H1 (cell line): ENCODE measurements at regions not wholly inside any gene's neighbourhood (a gene's known extent, or its start where the extent isn't known, plus 50 kb on each side); places are given as distances from the start of the nearest gene placed in this dataset.

Experiments used
- CTCF ChIA-PET: fragments of 300-600 bp; sonication (Branson Sonifier 250); formaldehyde crosslinking; loops from one replicate; lab custom pipeline; 2021; ENCODE audit not compliant: partially characterized antibody; lab: Charles Lee
- POLR2A ChIA-PET: fragments of 300-600 bp; sonication (Branson Sonifier 250); formaldehyde crosslinking; loops from one replicate; lab custom pipeline; 2021; ENCODE audit warnings: inconsistent platforms; ENCODE audit not compliant: partially characterized antibody; lab: Charles Lee
- DNase-seq, 2 experiments: peaks; one replicate each; pipeline versions ENCODE4 v3.0.0 to v3.0.0-alpha.2; 2010 to 2022; ENCODE audit warnings: low spot score in 2 of 2, low read depth in 1 of 2, mixed read lengths in 1 of 2
- FAIRE-seq: peaks from 2 replicates; lab custom pipeline; 2011; peaks lifted over from hg19 to GRCh38; lab: Jason Lieb, UNC
- H2AFZ ChIP-seq: 2 replicates; pipeline ENCODE4 v1.8.1; 2012; ENCODE audit warnings: low read length, inconsistent platforms
- H2AK5ac ChIP-seq: 2 replicates; pipeline ENCODE4 v1.6.1; 2013; ENCODE audit warnings: low read depth, low read length
- H2BK120ac ChIP-seq: replicated peaks from 2 replicates; pipeline ENCODE3; 2013; ENCODE audit warnings: low read depth, low read length, inconsistent platforms
- H2BK12ac ChIP-seq: 2 replicates; pipeline ENCODE4 v1.6.1; 2013; ENCODE audit warnings: low read depth, low read length
- H2BK15ac ChIP-seq: 2 replicates; pipeline ENCODE4 v1.6.1; 2013; ENCODE audit warnings: low read length
- H2BK20ac ChIP-seq: 2 replicates; pipeline ENCODE4 v1.6.1; 2013; ENCODE audit warnings: low read length
- H2BK5ac ChIP-seq: 2 replicates; pipeline ENCODE4 v1.6.1; 2013; ENCODE audit warnings: low read depth, low read length
- H3K14ac ChIP-seq: 2 replicates; pipeline ENCODE4 v1.6.1; 2013; ENCODE audit warnings: inconsistent platforms; ENCODE audit not compliant: insufficient read length
- H3K18ac ChIP-seq: 2 replicates; pipeline ENCODE4 v1.6.1; 2013; ENCODE audit warnings: low read length; ENCODE audit errors: extremely low read depth
- H3K23ac ChIP-seq: 2 replicates; pipeline ENCODE4 v1.6.1; 2013; ENCODE audit warnings: inconsistent platforms; ENCODE audit not compliant: insufficient read length
- H3K23me2 ChIP-seq: 2 replicates; pipeline ENCODE4 v1.6.1; 2013; ENCODE audit warnings: low read depth, low read length
- H3K27ac ChIP-seq: 2 replicates; pipeline ENCODE4 v1.6.1; 2011; ENCODE audit warnings: low read depth, low read length, inconsistent platforms
- H3K27me3 ChIP-seq, 4 experiments: replicated peaks in 1 of 4; 1 replicate in 1 of 4; 2 replicates in 3 of 4; pipeline versions ENCODE4 v1.6.1 to v1.8.1; 2011 to 2013; ENCODE audit warnings: low read length in 3 of 4, mild to moderate bottlenecking in 3 of 4, inconsistent platforms in 2 of 4, mixed read lengths in 2 of 4, moderate library complexity in 1 of 4; ENCODE audit not compliant: control insufficient read depth in 3 of 4, insufficient read depth in 3 of 4; ENCODE audit errors: extremely low read depth in 1 of 4
- H3K36me3 ChIP-seq, 4 experiments: 2 replicates each; pipeline versions ENCODE4 v1.6.1 to v1.8.1; 2011 to 2013; ENCODE audit warnings: mild to moderate bottlenecking in 4 of 4, low read length in 3 of 4, moderate library complexity in 2 of 4, control low read depth in 1 of 4, inconsistent platforms in 1 of 4; ENCODE audit not compliant: insufficient read depth in 4 of 4, control insufficient read depth in 2 of 4
- H3K4ac ChIP-seq: replicated peaks from 2 replicates; pipeline ENCODE3; 2013; ENCODE audit warnings: low read length, low read depth, mixed read lengths, inconsistent platforms; ENCODE audit not compliant: insufficient read length
- H3K4me1 ChIP-seq, 4 experiments: replicated peaks in 1 of 4; 1 replicate in 1 of 4; 2 replicates in 3 of 4; pipeline versions ENCODE4 v1.6.1 to v1.8.1; 2011 to 2013; ENCODE audit warnings: low read length in 3 of 4, inconsistent platforms in 2 of 4, mixed read lengths in 1 of 4; ENCODE audit not compliant: insufficient read depth in 4 of 4, control insufficient read depth in 3 of 4
- H3K4me2 ChIP-seq, 2 experiments: 2 replicates each; pipeline versions ENCODE4 v1.6.1 to v1.8.1; 2011 to 2013; ENCODE audit warnings: low read depth in 2 of 2, low read length in 2 of 2, control low read depth in 1 of 2, inconsistent platforms in 1 of 2, mild to moderate bottlenecking in 1 of 2; ENCODE audit not compliant: insufficient read depth in 1 of 2
- H3K4me3 ChIP-seq, 4 experiments: fragments of 200-600, 300-600 bp in 1 of 4; sonication (generic), shearing (Covaris generic), sonication (Bioruptor Twin) in 1 of 4; 2 replicates each; pipeline versions ENCODE4 v1.5.1 to v1.8.1; 2011 to 2016; ENCODE audit warnings: low read length in 4 of 4, low read depth in 3 of 4, control low read depth in 2 of 4, inconsistent platforms in 2 of 4, mild to moderate bottlenecking in 2 of 4, mixed read lengths in 1 of 4, moderate library complexity in 1 of 4; ENCODE audit not compliant: insufficient read depth in 2 of 4; ENCODE audit errors: extremely low read depth in 1 of 4
- H3K56ac ChIP-seq: replicated peaks from 2 replicates; pipeline ENCODE3; 2013; ENCODE audit warnings: low read depth, mild to moderate bottlenecking, mixed read lengths, low read length, inconsistent platforms; ENCODE audit not compliant: insufficient read length
- H3K79me1 ChIP-seq: 2 replicates; pipeline ENCODE4 v1.6.1; 2013; ENCODE audit warnings: low read depth, low read length, control low read depth
- H3K79me2 ChIP-seq, 2 experiments: 2 replicates each; pipeline versions ENCODE4 v1.6.1 to v1.8.1; 2012 to 2013; ENCODE audit warnings: low read length in 2 of 2, mild to moderate bottlenecking in 2 of 2, inconsistent platforms in 1 of 2; ENCODE audit not compliant: insufficient read depth in 2 of 2, control insufficient read depth in 1 of 2
- H3K9ac ChIP-seq, 4 experiments: replicated peaks in 1 of 4; 1 replicate in 1 of 4; 2 replicates in 3 of 4; pipeline versions ENCODE4 v1.6.1 to v1.8.1; 2011 to 2013; ENCODE audit warnings: low read depth in 3 of 4, low read length in 3 of 4, control low read depth in 2 of 4, mild to moderate bottlenecking in 2 of 4, moderate library complexity in 2 of 4, inconsistent platforms in 1 of 4; ENCODE audit errors: extremely low read depth in 1 of 4
- H3K9me3 ChIP-seq, 2 experiments: 2 replicates each; pipeline versions ENCODE4 v1.6.1 to v1.8.1; 2012 to 2013; ENCODE audit warnings: mild to moderate bottlenecking in 2 of 2, moderate library complexity in 2 of 2, control low read depth in 1 of 2, inconsistent platforms in 1 of 2, low read depth in 1 of 2, low read length in 1 of 2, mixed read lengths in 1 of 2; ENCODE audit not compliant: insufficient read depth in 2 of 2
- H4K20me1 ChIP-seq, 2 experiments: replicated peaks in 1 of 2; 2 replicates each; pipeline versions ENCODE3 to v1.8.1; 2011 to 2013; ENCODE audit warnings: inconsistent platforms in 2 of 2, low read length in 2 of 2, mild to moderate bottlenecking in 1 of 2; ENCODE audit not compliant: insufficient read depth in 2 of 2, control insufficient read depth in 1 of 2
- H4K5ac ChIP-seq: 2 replicates; pipeline ENCODE4 v1.6.1; 2013; ENCODE audit warnings: low read length, low read depth, mixed read lengths, inconsistent platforms; ENCODE audit not compliant: insufficient read length
- H4K8ac ChIP-seq: 2 replicates; pipeline ENCODE4 v1.8.0; 2013; ENCODE audit warnings: mild to moderate bottlenecking, moderate library complexity, low read length, inconsistent platforms; ENCODE audit not compliant: insufficient read depth; ENCODE audit errors: extremely low read depth
- H4K91ac ChIP-seq: replicated peaks from 2 replicates; pipeline ENCODE3; 2013; ENCODE audit warnings: low read length, mixed read lengths, inconsistent platforms; ENCODE audit not compliant: insufficient read length
- ATF3 ChIP-seq: IDR thresholded peaks from 2 replicates; pipeline ENCODE4 v1.6.1; 2011; ENCODE audit warnings: low read depth, mild to moderate bottlenecking, low read length; ENCODE audit not compliant: insufficient read depth
- CBX8 ChIP-seq: fragments of 300-800, 300-1000 bp; sonication (generic); IDR thresholded peaks from 2 replicates; pipeline ENCODE4 v1.7.1; 2016; ENCODE audit warnings: low read depth, low read length, borderline replicate concordance
- HDAC2 ChIP-seq, 2 experiments: fragments of 300-600 bp in 1 of 2; sonication (generic) in 1 of 2; IDR thresholded peaks; 2 replicates each; pipeline ENCODE4 v1.6.1; 2011 to 2012; ENCODE audit warnings: low read depth in 2 of 2, low read length in 2 of 2, mild to moderate bottlenecking in 2 of 2, moderate library complexity in 2 of 2, borderline replicate concordance in 1 of 2, inconsistent platforms in 1 of 2
- KDM1A ChIP-seq: fragments of 200-600, 300-600 bp; sonication (generic); IDR thresholded peaks from 2 replicates; pipeline ENCODE4 v1.7.1; 2016; ENCODE audit warnings: mild to moderate bottlenecking, low read length, borderline replicate concordance
- PHF8 ChIP-seq: fragments of 200-600 bp; sonication (generic); conservative IDR thresholded peaks from 2 replicates; pipeline ENCODE4 v1.7.1; 2012; ENCODE audit warnings: low read depth, mild to moderate bottlenecking, inconsistent platforms, low read length, moderate library complexity
- RFX5 ChIP-seq: IDR thresholded peaks from 2 replicates; pipeline ENCODE4 v1.6.1; 2011; ENCODE audit warnings: low read depth, low read length, improper control_type of control experiment, borderline replicate concordance
- RXRA ChIP-seq: IDR thresholded peaks from 2 replicates; pipeline ENCODE4 v1.6.1; 2011; ENCODE audit warnings: low read depth, mild to moderate bottlenecking, low read length, moderate library complexity; ENCODE audit not compliant: insufficient read depth
- SIN3A ChIP-seq, 2 experiments: IDR thresholded peaks in 1 of 2; conservative IDR thresholded peaks in 1 of 2; 2 replicates each; pipeline ENCODE4 v1.6.1; 2011 to 2012; ENCODE audit warnings: low read length in 2 of 2, improper control_type of control experiment in 1 of 2, low read depth in 1 of 2, mild to moderate bottlenecking in 1 of 2
- ZNF274 ChIP-seq: IDR thresholded peaks from 2 replicates; pipeline ENCODE4 v1.7.0; 2012; ENCODE audit warnings: low read length, borderline replicate concordance; ENCODE audit errors: extremely low read depth
- WGBS, 2 experiments: shearing (Covaris generic) in 1 of 2; methylation state at CpG; one replicate each; pipeline versions ENCODE4 v1.1.6 to v1.1.7; 2013 to 2015; ENCODE audit warnings: low lambda C conversion rate in 2 of 2, mixed read lengths in 2 of 2, inconsistent platforms in 1 of 2, low coverage in 1 of 2, missing lambda C conversion rate in 1 of 2; ENCODE audit not compliant: insufficient replicate concordance in 2 of 2, insufficient coverage in 1 of 2, insufficient read length in 1 of 2; ENCODE audit errors: extremely low coverage in 1 of 2, missing lambda C conversion rate in 1 of 2; 5-methylcytosine and 5-hydroxymethylcytosine counted together

- DNase-seq, result no peak
- POLR2A ChIA-PET, result no interaction called here
- Histone ChIP-seq H3K4me1 (peaks cover 0 to under 1% (median 0%) of the 10 kb centered on the region in 4 experiments; a peak in 1 of 7 replicates), H3K79me2 (no peaks in the 10 kb centered on the region), H3K4me2 (no peak overlapping the region), H3K4me3 (no peak overlapping the region), H3K23ac (no peak overlapping the region), H3K18ac (no peak overlapping the region), H4K91ac (no peak overlapping the region), H3K79me1 (no peaks in the 10 kb centered on the region), H2BK12ac (no peak overlapping the region), H2BK15ac (no peak overlapping the region), H3K23me2 (no peaks in the 10 kb centered on the region), H2BK5ac (no peak overlapping the region), H3K27ac (no peak overlapping the region), H4K8ac (no peak overlapping the region), H3K4ac (no peak overlapping the region), H3K56ac (no peak overlapping the region), H3K9me3 (no peaks in the 10 kb centered on the region), H3K14ac (no peak overlapping the region), H4K5ac (no peak overlapping the region), H2AFZ (no peak overlapping the region), H3K9ac (no peak overlapping the region), H2AK5ac (no peak overlapping the region), H3K27me3 (no peaks in the 10 kb centered on the region), H4K20me1 (no peaks in the 10 kb centered on the region), H2BK120ac (no peak overlapping the region), H2BK20ac (no peak overlapping the region), H3K36me3 (no peaks in the 10 kb centered on the region)
- CTCF ChIA-PET, result interaction anchor here (1.1 kb wide), 1 partner anchor 508 kb away, joined by 3 read pairs; no protein-coding TSS in a partner anchor
- no peak for FAIRE-seq
- 84% methylated on average over 3 of the region's 3 CpGs; no CpG with 5 or more reads in 1 of the 2 experiments for WGBS, 2 experiments
- TF ChIP-seq HDAC2 (IDR thresholded peaks at IDR 0.05; ENCODE audit: borderline replicate concordance in 1 of 2, low read depth in 2 of 2, low read length in 2 of 2), result no peak
- TF ChIP-seq ZNF274, result no peak
- TF ChIP-seq RFX5, result no peak
- TF ChIP-seq PHF8, result no peak
- no peak for TF ChIP-seq ATF3
- TF ChIP-seq RXRA, result no peak
- no peak for TF ChIP-seq CBX8
- TF ChIP-seq SIN3A (conservative IDR thresholded peaks at IDR 0.05 in 1 of 2, IDR thresholded peaks at IDR 0.05 in 1 of 2; ENCODE audit: low read depth in 1 of 2, low read length in 2 of 2), result no peak
- TF ChIP-seq KDM1A, result no peak
Measured at GRCh38 chr1:199298825-199299224, 660.0 kb downstream of the PTPRC start.
